ENCODE measurements at regions not wholly inside any gene's neighbourhood (a gene's known extent, or its start where the extent isn't known, plus 50 kb on each side); places are given as distances from the start of the nearest gene placed in this dataset.

DNA sequence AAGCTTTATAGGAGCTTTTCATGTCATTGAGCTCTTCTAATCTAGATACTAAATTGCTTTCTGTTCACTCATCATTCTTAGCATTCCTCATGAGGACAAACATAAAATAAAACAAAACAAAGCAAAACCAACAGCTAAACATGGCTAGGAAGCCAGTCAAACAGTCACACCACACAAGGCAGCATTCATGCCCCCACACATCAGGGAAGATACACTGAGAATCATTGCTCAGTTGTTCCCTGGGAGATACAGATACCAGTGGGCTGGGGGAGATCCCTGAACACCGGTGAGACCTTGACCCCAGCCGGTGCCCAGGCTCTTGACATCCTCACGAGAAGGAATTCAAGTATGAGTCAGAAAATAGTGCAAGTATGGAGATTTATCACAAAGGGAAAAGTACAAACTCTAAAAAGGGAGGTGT is 177.9 kb upstream of the ARL4C start:
- H3K36me3 ChIP-seq (ENCODE audit: insufficient read depth, low read length) = no peaks in the 10 kb centered on the region
- no peak overlapping the region for H3K4me2 ChIP-seq (ENCODE audit: low read depth, low read length, poor library complexity, severe bottlenecking)
- H3K27me3 ChIP-seq (ENCODE audit: insufficient read depth, low read length, poor library complexity, severe bottlenecking) = no peaks in the 10 kb centered on the region
- H3K9me3 ChIP-seq (ENCODE audit: insufficient read depth, low read depth, low read length) = no peaks in the 10 kb centered on the region
- TF ChIP-seq EZH2phosphoT487 (IDR thresholded peaks at IDR 0.05; ENCODE audit: borderline replicate concordance) = no peak
- TF ChIP-seq, protein P1, sequence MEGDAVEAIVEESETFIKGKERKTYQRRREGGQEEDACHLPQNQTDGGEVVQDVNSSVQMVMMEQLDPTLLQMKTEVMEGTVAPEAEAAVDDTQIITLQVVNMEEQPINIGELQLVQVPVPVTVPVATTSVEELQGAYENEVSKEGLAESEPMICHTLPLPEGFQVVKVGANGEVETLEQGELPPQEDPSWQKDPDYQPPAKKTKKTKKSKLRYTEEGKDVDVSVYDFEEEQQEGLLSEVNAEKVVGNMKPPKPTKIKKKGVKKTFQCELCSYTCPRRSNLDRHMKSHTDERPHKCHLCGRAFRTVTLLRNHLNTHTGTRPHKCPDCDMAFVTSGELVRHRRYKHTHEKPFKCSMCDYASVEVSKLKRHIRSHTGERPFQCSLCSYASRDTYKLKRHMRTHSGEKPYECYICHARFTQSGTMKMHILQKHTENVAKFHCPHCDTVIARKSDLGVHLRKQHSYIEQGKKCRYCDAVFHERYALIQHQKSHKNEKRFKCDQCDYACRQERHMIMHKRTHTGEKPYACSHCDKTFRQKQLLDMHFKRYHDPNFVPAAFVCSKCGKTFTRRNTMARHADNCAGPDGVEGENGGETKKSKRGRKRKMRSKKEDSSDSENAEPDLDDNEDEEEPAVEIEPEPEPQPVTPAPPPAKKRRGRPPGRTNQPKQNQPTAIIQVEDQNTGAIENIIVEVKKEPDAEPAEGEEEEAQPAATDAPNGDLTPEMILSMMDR (conservative IDR thresholded peaks at IDR 0.05; ENCODE audit: low read length) = no peak
- H3K9ac ChIP-seq (ENCODE audit: low read depth, low read length, poor library complexity, severe bottlenecking) = no peak overlapping the region
- H3K4me1 ChIP-seq (ENCODE audit: insufficient read depth, low read length, poor library complexity, severe bottlenecking) = peaks cover 13% of the 10 kb centered on the region
- no peaks in the 10 kb centered on the region for H3F3A ChIP-seq (ENCODE audit: low read depth)
- no peaks in the 10 kb centered on the region for H3K9me2 ChIP-seq (replicated peaks; ENCODE audit: low read depth, low read length)
- no peaks in the 10 kb centered on the region for H4K20me1 ChIP-seq (ENCODE audit: insufficient read depth, low read length, poor library complexity, severe bottlenecking)
- no peaks in the 10 kb centered on the region for H3K79me2 ChIP-seq (ENCODE audit: insufficient read depth, low read length)
- no peak overlapping the region for H3K4me3 ChIP-seq (ENCODE audit: low read length, poor library complexity, severe bottlenecking)
- H2AFZ ChIP-seq (ENCODE audit: low read length) = no peak overlapping the region

DNA sequence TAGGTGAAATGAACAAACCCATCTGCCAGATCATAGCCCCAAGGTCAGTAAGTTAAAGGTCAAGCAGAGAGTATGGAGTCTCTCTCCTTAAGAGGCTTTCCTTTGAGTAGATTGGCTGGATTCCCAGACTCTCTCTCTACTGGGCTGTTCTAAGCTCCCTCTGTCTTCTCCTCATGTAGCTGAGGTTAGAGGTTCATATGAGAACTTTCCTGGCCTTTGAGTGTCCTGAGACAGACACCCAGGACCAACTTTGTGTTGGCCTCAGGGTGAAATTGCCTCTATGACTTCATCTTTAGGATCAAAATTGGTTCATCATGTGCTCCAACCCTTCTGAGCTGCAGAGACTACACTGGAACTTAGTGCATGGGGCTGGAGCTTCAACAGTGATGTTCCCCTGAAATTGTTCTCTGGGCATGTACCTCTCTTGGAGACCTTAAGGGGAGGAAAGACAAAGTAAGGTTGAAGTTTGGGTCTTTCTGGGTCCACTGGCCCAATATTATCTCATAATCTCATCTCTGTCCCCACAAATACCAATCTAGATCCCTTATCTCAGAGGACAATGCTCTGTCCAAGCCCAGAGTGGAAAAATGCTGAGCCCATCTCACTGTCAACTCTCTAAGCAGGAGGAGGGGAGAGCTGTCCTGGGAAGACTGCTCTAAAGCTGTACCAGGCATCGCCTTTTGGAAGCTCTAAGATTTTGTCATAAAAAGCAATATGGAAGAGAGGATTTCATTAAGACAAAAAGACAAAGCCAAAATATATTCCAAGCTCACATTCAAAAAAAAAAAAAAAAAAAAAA is 177.3 kb upstream of the ARL4C start:
- H3K9ac ChIP-seq (ENCODE audit: low read depth, low read length, poor library complexity, severe bottlenecking) = no peak overlapping the region
- H3K9me2 ChIP-seq (replicated peaks; ENCODE audit: low read depth, low read length) = no peaks in the 10 kb centered on the region
- H3K4me3 ChIP-seq (ENCODE audit: low read length, poor library complexity, severe bottlenecking) = no peak overlapping the region
- no peak overlapping the region for H2AFZ ChIP-seq (ENCODE audit: low read length)
- H3F3A ChIP-seq (ENCODE audit: low read depth) = no peaks in the 10 kb centered on the region
- no peaks in the 10 kb centered on the region for H3K9me3 ChIP-seq (ENCODE audit: insufficient read depth, low read depth, low read length)
- no peaks in the 10 kb centered on the region for H3K79me2 ChIP-seq (ENCODE audit: insufficient read depth, low read length)
- TF ChIP-seq, protein P1 (conservative IDR thresholded peaks at IDR 0.05; ENCODE audit: low read length) = no peak
- TF ChIP-seq EZH2phosphoT487 (IDR thresholded peaks at IDR 0.05; ENCODE audit: borderline replicate concordance) = no peak
- H3K4me1 ChIP-seq (ENCODE audit: insufficient read depth, low read length, poor library complexity, severe bottlenecking) = peaks cover 13% of the 10 kb centered on the region
- H4K20me1 ChIP-seq (ENCODE audit: insufficient read depth, low read length, poor library complexity, severe bottlenecking) = no peaks in the 10 kb centered on the region
- H3K36me3 ChIP-seq (ENCODE audit: insufficient read depth, low read length) = no peaks in the 10 kb centered on the region
- H3K27me3 ChIP-seq (ENCODE audit: insufficient read depth, low read length, poor library complexity, severe bottlenecking) = no peaks in the 10 kb centered on the region
- no peak overlapping the region for H3K4me2 ChIP-seq (ENCODE audit: low read depth, low read length, poor library complexity, severe bottlenecking)

DNA sequence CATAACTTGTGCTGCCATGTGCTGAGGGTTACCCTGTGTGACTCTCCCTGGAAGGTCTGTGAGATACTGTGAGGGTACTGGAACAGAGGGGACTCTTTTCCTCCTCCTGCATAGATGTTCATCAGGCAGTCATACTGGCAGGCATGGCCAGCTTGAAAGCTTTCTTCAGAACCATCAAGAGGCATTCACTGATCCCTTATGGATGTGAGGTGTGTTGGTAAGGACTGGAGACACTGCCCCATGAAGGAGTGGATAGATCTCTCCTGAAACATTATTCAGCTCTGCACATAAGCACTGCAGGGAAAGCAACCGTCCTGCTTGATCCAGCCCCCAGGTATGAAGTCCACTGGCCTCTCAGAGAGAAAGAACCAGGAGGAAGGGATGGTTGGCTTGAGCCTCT is 176.6 kb upstream of the ARL4C start:
- peaks cover 13% of the 10 kb centered on the region for H3K4me1 ChIP-seq (ENCODE audit: insufficient read depth, low read length, poor library complexity, severe bottlenecking)
- TF ChIP-seq, protein P1 (conservative IDR thresholded peaks at IDR 0.05; ENCODE audit: low read length) = no peak
- H3F3A ChIP-seq (ENCODE audit: low read depth) = no peaks in the 10 kb centered on the region
- H3K79me2 ChIP-seq (ENCODE audit: insufficient read depth, low read length) = no peaks in the 10 kb centered on the region
- H4K20me1 ChIP-seq (ENCODE audit: insufficient read depth, low read length, poor library complexity, severe bottlenecking) = no peaks in the 10 kb centered on the region
- no peak overlapping the region for H3K4me3 ChIP-seq (ENCODE audit: low read length, poor library complexity, severe bottlenecking)
- H3K9me2 ChIP-seq (replicated peaks; ENCODE audit: low read depth, low read length) = no peaks in the 10 kb centered on the region
- no peak overlapping the region for H2AFZ ChIP-seq (ENCODE audit: low read length)
- H3K36me3 ChIP-seq (ENCODE audit: insufficient read depth, low read length) = no peaks in the 10 kb centered on the region
- H3K4me2 ChIP-seq (ENCODE audit: low read depth, low read length, poor library complexity, severe bottlenecking) = no peak overlapping the region
- no peaks in the 10 kb centered on the region for H3K9me3 ChIP-seq (ENCODE audit: insufficient read depth, low read depth, low read length)
- no peak overlapping the region for H3K9ac ChIP-seq (ENCODE audit: low read depth, low read length, poor library complexity, severe bottlenecking)
- no peaks in the 10 kb centered on the region for H3K27me3 ChIP-seq (ENCODE audit: insufficient read depth, low read length, poor library complexity, severe bottlenecking)

All from Loucy (cell line).